ENCODE measurements at regions not wholly inside any gene's neighbourhood (a gene's known extent, or its start where the extent isn't known, plus 50 kb on each side); places are given as distances from the start of the nearest gene placed in this dataset.

DNA sequence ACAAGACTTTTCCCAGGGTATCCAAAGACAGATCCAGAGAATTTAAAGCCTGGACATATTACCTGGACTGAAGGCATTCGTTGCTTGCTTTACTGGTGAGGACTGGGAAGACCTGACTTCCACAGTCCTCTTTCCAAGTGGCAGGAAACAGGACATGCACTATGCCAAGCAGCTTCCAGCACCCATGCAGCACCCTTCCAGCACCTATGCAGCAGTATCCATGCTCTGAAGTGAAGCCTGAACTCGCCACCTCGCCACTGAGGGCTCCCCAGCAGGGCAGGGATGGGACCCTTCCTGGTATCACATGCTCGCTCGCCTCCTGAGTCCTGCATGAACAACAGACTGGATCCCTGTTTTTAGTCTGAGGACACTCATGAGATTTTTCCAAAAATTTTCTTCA is 189.9 kb upstream of the KLF14 start:
- no peaks in the 10 kb centered on the region for H3K79me2 ChIP-seq (ENCODE audit: control insufficient read depth, insufficient read depth, low read length)
- no peak for DNase-seq (ENCODE audit: low read depth, low spot score)
- dilution Hi-C loops (cut with MboI; ENCODE audit: extremely low pct_ligation_motif_present, low sequenced_read_pairs), result no loop called here
- H2AFZ ChIP-seq (ENCODE audit: low read depth, low read length), result no peak overlapping the region
- no TSS peak for BruUV-seq (replicated peaks)
- H3K27me3 ChIP-seq (ENCODE audit: control insufficient read depth in 2 of 2, insufficient read depth in 2 of 2, low read length in 2 of 2), result no peaks in the 10 kb centered on the region
- no peak overlapping the region for H3K9ac ChIP-seq (replicated peaks; ENCODE audit: extremely low read depth, insufficient read depth, low read length)
- no peak for FAIRE-seq
- ChIA-PET CTCF (interaction anchor here (1.0 to 3.2 kb wide), 2 partner anchors 27 to 59 kb away, joined by 3 to 15 read pairs; no protein-coding TSS in a partner anchor), POLR2A (no interaction called here)
- H4K20me1 ChIP-seq (replicated peaks; ENCODE audit: control insufficient read depth, extremely low read depth, insufficient read depth, low read length), result no peaks in the 10 kb centered on the region
- H3K4me1 ChIP-seq (ENCODE audit: control insufficient read depth, extremely low read depth, insufficient read depth, low read length), result peaks cover 30% of the 10 kb centered on the region
- TF ChIP-seq, protein P1, sequence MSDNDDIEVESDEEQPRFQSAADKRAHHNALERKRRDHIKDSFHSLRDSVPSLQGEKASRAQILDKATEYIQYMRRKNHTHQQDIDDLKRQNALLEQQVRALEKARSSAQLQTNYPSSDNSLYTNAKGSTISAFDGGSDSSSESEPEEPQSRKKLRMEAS (IDR thresholded peaks at IDR 0.05; ENCODE audit: insufficient read depth, insufficient read length), result no peak
- TF ChIP-seq, protein P2, sequence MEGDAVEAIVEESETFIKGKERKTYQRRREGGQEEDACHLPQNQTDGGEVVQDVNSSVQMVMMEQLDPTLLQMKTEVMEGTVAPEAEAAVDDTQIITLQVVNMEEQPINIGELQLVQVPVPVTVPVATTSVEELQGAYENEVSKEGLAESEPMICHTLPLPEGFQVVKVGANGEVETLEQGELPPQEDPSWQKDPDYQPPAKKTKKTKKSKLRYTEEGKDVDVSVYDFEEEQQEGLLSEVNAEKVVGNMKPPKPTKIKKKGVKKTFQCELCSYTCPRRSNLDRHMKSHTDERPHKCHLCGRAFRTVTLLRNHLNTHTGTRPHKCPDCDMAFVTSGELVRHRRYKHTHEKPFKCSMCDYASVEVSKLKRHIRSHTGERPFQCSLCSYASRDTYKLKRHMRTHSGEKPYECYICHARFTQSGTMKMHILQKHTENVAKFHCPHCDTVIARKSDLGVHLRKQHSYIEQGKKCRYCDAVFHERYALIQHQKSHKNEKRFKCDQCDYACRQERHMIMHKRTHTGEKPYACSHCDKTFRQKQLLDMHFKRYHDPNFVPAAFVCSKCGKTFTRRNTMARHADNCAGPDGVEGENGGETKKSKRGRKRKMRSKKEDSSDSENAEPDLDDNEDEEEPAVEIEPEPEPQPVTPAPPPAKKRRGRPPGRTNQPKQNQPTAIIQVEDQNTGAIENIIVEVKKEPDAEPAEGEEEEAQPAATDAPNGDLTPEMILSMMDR (IDR thresholded peaks at IDR 0.05; ENCODE audit: extremely low read depth in 1 of 2, insufficient read depth in 1 of 2, low read depth in 1 of 2, low read length in 2 of 2), result no peak
- no peak for TF ChIP-seq POLR2AphosphoS5 (IDR thresholded peaks at IDR 0.05; ENCODE audit: insufficient read depth, low read depth, low read length)
- no peak overlapping the region for H3K4me2 ChIP-seq (ENCODE audit: insufficient read depth, low read length)
- no peak overlapping the region for H3K4me3 ChIP-seq (replicated peaks in 1 of 3; ENCODE audit: insufficient read depth in 1 of 3, low read depth in 1 of 3, low read length in 3 of 3)
- no peaks in the 10 kb centered on the region for H3K9me1 ChIP-seq (replicated peaks; ENCODE audit: control insufficient read depth, extremely low read depth, insufficient read depth, low read length)
- H3K9me3 ChIP-seq (replicated peaks; ENCODE audit: control insufficient read depth, insufficient read depth, low read length), result no peaks in the 10 kb centered on the region
- intact Hi-C loops (cut with micrococcal nuclease), result no loop called here
- peaks cover 0 to 2% of the 10 kb centered on the region in 2 experiments for H3K36me3 ChIP-seq (ENCODE audit: control insufficient read depth in 2 of 2, extremely low read depth in 1 of 2, insufficient read depth in 2 of 2, low read length in 2 of 2)
- no peak overlapping the region for H3K27ac ChIP-seq (ENCODE audit: insufficient read depth, low read depth, low read length)

DNA sequence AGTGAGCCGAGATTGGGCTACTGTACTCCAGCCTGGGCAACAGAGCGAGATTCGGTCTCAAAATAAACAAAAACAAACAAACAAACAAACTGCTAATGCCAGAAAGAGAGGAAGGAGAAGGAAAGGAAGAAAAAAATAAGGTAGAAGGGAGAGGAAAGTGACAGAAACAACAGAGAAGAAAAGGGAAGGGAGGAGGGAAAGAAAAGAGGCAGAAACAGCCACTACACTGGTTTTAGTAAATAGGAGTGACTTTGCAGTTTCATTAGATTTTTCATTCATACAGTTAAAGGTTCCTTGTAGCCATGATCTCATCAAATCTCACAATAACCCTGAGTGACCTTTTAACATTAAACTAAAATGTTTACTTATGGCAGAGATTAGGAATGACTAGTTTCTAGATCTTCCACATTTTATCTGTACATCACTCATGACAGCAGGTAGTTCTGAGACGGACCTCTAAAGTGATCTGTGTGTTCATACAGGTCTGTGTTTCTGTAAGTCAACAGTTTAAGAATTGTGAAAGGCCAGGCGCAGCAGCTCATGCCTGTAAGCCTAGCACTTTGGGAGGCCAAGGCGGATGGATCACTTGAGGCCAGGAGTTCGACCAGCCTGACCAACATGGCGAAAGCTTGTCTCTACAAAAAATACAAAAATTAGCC is 191.3 kb upstream of the KLF14 start:
- TF ChIP-seq FOS (IDR thresholded peaks at IDR 0.05; ENCODE audit: borderline replicate concordance, insufficient read depth, low read length) (no peak), POLR2AphosphoS5 (IDR thresholded peaks at IDR 0.05; ENCODE audit: insufficient read depth, low read depth, low read length) (no peak), EZH2 (IDR thresholded peaks at IDR 0.05; ENCODE audit: borderline replicate concordance, low read depth, low read length, severe bottlenecking) (no peak), MYC (IDR thresholded peaks at IDR 0.05; ENCODE audit: low read depth, low read length) (no peak), JUN (IDR thresholded peaks at IDR 0.05; ENCODE audit: borderline replicate concordance, insufficient read depth, insufficient read length, low read depth) (no peak), GATA2 (IDR thresholded peaks at IDR 0.05; ENCODE audit: insufficient read depth, insufficient read length, low read depth, low read length) (no peak), POLR2A (IDR thresholded peaks at IDR 0.05; ENCODE audit: low read depth, low read length) (no peak)
- TF ChIP-seq, protein P2 (IDR thresholded peaks at IDR 0.05; ENCODE audit: extremely low read depth in 1 of 2, insufficient read depth in 1 of 2, low read depth in 1 of 2, low read length in 2 of 2), result no peak
- TF ChIP-seq, protein P1 (IDR thresholded peaks at IDR 0.05; ENCODE audit: insufficient read depth, insufficient read length), result no peak
- Histone ChIP-seq H3K27me3 (ENCODE audit: control insufficient read depth in 2 of 2, insufficient read depth in 2 of 2, low read length in 2 of 2) (no peaks in the 10 kb centered on the region), H3K79me2 (ENCODE audit: control insufficient read depth, insufficient read depth, low read length) (no peaks in the 10 kb centered on the region), H4K20me1 (replicated peaks; ENCODE audit: control insufficient read depth, extremely low read depth, insufficient read depth, low read length) (no peaks in the 10 kb centered on the region), H3K4me2 (ENCODE audit: insufficient read depth, low read length) (no peak overlapping the region), H3K27ac (ENCODE audit: insufficient read depth, low read depth, low read length) (no peak overlapping the region), H3K4me1 (ENCODE audit: control insufficient read depth, extremely low read depth, insufficient read depth, low read length) (peaks cover 28% of the 10 kb centered on the region), H3K9me3 (replicated peaks; ENCODE audit: control insufficient read depth, insufficient read depth, low read length) (no peaks in the 10 kb centered on the region), H3K36me3 (ENCODE audit: control insufficient read depth in 2 of 2, extremely low read depth in 1 of 2, insufficient read depth in 2 of 2, low read length in 2 of 2) (peaks cover 0 to 2% of the 10 kb centered on the region in 2 experiments), H3K9ac (replicated peaks; ENCODE audit: extremely low read depth, insufficient read depth, low read length) (no peak overlapping the region), H2AFZ (ENCODE audit: low read depth, low read length) (no peak overlapping the region), H3K4me3 (replicated peaks in 1 of 3; ENCODE audit: insufficient read depth in 1 of 3, low read depth in 1 of 3, low read length in 3 of 3) (no peak overlapping the region), H3K9me1 (replicated peaks; ENCODE audit: control insufficient read depth, extremely low read depth, insufficient read depth, low read length) (no peaks in the 10 kb centered on the region)
- no TSS peak for BruUV-seq (replicated peaks)
- intact Hi-C loops (cut with micrococcal nuclease), result no loop called here
- POLR2A ChIA-PET, result interaction anchor here (0.7 kb wide), 1 partner anchor 13 kb away, joined by 6 read pairs; no protein-coding TSS in a partner anchor
- CTCF ChIA-PET, result interaction anchor here (1.2 kb wide), 1 partner anchor 32 kb away, joined by 3 read pairs; no protein-coding TSS in a partner anchor
- DNase-seq (ENCODE audit: low read depth, low spot score) (no peak), FAIRE-seq (no peak)
- dilution Hi-C loops (cut with MboI; ENCODE audit: extremely low pct_ligation_motif_present, low sequenced_read_pairs), result no loop called here
